ENCODE measurements at regions not wholly inside any gene's neighbourhood (a gene's known extent, or its start where the extent isn't known, plus 50 kb on each side); places are given as distances from the start of the nearest gene placed in this dataset.

- TF ChIP-seq CTCF (IDR thresholded peaks at IDR 0.05; ENCODE audit: borderline replicate concordance, insufficient read depth, low read depth, low read length) = no peak
- H3K4me3 ChIP-seq (ENCODE audit: low read depth, low read length) = no peak overlapping the region
Measured at GRCh38 chr14:38150075-38150474, 57.6 kb upstream of the SSTR1 start.

All from GM12875 (cell line).